Dedifferentiated amniotic fluid mesenchymal stem cell (primary cell): ENCODE measurements at regions not wholly inside any gene's neighbourhood (a gene's known extent, or its start where the extent isn't known, plus 50 kb on each side); places are given as distances from the start of the nearest gene placed in this dataset.

Experiments
- DNase-seq: peaks from one replicate; pipeline ENCODE4 v3.0.0-alpha.2; 2016; ENCODE audit errors: extremely low spot score

DNA sequence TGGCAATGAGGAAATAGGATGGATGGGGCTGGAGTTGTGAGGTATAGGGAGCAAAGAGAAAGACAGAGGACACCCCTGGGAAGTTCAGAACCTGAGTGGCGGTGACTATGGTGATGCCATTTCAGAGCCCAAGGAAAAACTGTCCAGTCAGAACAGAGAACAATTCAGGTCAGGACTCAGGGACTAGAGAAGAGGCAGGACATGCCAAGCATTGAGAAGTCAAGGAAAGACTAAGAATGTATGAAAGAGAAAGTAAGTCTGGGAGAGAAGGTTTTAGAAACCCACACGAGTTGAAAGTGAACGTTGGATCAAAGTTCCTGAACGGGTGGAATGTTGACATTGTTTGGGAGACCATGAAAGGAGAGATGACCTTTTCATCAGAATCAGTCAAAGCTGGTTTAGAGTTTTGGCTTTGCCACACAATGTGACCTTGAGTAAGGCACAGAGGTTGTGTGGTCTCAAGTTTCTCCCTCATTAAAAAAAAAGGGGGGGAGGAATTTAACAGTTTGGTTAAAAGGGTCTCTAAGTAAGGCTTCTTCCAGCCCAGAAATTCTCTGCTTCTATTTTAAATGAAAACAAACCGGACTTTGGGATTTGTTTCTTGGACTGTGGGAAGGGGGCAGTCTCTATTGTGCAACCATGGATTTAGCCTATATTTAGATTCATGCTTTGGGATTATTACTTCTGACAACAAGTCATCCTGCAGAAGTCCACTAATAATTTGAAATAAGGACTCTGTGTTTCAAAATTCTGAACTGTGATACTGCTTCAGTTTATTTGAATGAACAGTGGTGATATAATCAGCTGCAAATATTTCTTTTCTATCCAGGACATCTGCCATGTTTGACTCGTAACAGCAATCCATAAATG, 315.9 kb upstream of the TBL1XR1 start:
- no peak for DNase-seq

DNA sequence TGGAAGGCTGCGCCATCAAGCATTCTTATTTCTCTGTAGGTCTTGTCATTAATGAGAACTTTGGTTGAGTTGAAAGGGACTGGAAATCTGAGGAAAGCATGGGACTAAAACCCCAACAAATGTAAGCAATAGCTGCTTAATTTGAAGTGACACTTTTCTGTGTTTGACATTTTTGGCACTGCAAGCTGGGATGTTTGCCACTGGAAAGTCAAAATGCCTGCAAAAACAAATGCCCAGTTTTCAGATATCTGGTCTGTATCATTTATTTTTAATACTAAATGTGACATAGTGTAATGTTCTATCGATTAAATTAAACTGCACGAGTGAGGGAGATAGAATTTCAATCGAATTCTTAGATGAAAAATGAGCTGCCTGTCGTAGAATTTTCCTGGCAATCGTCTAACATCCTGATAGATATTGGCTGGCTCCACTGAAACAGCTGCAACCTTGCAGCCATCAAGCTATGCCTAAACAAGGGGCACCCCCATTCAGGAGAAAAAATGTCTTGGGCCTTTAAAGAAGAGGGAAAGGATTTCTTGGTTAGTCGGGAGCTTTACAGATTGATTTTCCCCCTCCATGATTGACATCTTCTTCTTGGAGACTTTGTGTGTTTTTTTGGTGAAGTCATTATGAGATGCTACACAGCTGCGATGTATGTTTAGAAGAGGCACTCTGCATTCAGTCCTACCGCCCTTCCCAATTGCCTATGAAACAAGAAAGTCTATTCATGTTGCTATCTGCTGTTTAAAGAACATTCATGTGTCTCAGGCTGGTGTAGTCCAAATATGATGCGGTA, 316.7 kb upstream of the TBL1XR1 start:
- DNase-seq: no peak

DNA sequence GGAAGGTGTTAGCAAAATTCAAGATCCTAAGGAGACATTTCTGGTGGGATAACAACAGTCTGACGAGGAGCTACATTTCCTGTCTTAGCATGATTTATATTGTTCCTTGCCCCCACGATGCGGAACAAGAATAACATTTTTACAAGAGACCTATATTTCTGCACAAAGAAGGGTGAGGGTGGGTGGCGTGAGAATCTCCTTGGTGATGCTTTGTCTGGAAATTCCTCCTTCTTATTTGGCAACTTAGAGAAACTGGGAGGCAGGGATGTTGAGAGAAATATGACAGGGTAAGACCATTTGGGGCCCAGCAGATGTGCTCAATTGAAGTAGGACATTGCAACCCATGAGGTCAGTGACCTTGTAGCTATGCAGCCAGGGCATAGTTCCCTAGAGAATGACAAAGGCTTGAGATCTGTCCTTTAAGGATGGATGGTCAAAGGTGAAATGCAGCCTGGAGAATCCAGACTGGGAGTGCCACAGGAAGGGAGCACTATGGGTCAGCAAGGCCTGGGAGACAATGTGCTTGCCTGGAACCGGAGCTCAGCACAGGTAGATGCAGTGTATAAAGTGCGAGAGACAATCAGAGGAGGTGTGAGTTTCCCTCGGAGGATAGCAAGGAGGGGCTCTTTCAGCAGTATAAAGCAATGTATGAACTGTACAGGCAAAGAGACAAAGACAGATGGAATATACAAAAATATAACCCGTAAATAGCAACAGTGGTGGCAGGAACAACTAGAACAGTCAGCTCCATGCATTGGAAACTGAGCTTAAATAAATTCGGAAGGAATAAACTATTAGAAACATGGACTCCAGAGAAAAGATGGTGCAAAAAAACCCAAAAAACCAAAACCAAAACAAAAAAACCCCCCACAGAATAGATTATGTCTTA, 317.6 kb upstream of the TBL1XR1 start:
- no peak for DNase-seq

DNA sequence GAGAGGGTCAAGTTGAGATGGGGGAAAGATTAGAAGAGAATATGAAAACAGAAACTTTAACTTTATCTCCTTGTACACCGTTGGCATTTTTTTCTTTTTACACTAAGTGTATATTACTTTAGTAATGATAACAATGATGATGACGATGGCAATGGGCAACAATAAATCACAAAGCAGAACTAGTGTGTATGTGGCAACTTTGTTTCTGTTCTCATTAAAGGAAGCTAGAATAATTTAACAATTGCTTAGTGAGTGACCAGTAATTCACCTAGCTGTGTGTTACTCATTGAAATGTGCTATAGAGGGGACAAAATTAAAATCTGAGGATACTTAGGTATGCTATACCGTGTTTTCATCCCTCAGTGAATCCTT, 318.5 kb upstream of the TBL1XR1 start:
- no peak for DNase-seq

DNA sequence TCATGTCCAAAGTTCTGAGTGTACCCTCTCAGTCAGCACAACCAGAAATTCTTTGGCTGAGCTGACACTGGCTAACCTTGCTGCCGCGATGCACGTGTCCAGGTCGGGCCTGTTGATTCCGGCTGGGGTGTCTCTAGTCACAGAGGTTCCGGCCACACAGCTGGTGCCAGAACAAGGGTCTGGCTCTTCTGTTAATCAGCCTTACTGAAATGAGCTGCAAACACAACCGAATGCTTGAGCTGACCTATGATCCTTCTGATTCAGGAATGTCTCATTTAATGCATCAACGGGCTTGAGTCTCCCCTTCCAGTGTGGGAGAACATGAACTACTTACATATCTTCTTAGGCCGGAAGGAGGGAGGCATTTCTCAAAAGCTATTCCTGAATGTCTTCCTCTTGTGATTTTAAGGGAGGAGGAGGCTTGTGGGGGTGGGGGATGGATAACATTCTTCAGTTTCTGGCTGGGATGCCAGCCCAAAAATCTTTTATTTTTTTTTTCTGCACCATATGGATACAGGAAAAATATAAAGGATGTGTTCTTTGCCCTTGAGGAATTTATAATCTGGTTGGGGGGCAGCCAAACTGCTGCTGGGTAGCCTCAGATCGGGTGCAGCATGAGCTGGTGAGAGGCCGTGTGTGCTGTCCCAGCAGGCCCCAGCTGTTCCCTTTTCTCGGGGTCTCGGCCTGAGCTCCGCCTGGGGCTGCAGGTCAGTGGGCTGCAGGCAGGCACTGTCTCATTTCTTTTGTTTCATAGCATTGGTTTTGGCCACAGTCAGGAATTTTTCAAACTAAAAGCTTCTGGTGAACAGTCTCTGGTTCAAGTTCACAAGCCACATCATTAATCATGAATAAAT, 319.1 kb upstream of the TBL1XR1 start:
- DNase-seq: peak; percentile 93

DNA sequence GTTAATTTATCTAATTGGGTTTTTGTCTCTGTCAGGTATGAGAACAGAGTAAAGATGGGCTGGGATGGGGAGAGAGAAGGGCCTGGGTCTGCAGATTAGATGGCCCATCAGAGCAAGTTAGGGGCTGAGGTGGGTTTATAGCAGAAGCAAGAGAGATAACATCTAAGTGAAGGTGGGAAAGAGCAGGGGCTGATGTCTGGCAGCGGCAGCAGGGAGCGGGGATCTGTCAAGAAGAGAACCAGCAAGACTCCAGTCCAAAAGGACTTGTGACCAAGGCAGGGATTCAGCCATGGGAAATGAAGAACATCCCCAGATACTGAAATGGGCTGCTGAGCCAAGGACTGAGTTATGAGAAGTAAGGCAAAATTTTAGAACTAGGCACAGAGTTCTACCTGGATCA, 320.6 kb upstream of the TBL1XR1 start:
- DNase-seq: no peak

DNA sequence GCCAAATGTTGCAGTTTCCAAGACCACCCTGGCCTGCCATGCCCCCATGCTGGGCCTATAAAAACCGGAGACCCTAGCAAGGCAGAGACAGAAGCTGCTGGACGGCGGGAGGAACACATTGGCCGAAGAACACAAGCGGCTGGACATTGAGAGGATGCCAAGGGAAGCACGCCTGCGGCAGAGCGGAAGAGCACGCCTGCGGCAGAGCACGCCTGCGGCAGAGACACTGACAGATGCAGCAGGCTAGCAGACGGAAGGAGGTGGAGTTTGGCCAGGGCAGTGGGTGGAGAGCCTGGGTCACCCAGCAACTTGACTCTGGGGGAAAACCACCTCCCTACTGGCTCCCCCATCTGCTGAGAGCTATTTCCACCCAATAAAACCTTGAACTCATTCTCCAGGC, 322.3 kb upstream of the TBL1XR1 start:
- DNase-seq: no peak

DNA sequence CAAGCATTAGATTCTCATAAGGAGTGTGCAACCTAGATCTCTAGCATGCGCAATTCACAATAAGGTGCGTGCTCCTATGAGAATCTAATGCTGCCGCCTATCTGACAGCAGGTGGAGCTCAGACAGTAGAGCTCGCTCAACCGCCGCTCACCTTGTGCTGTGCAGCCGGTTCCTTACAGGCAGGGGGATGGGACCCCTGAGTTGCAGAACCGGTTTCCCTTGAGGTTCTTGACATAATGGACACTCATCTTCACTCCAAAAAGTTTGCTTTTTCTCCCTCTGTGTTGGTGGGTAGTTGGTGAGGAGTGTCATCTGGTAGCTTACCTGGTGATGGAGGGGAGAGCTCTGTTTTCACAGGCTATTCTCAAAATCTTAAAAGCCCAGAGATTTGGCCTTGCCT, 324.0 kb upstream of the TBL1XR1 start:
- no peak for DNase-seq

DNA sequence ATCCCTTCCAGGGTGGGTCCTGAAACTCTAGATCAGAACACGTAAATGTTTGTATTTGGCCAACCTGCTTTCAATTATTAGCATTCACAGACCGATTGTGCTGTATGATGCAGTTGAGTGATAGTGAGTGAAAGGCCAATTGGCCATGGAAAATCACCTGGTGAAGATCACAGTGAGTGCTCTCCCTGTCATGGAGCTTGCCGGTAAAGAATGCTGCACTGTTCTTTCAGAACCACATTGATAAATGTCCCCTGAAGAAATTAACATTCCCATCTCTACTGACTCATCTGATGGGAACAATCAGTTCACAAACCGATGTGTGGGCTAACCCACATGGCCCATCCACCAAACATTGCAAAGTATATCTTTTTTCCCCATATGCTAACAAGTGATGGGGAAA, 324.8 kb upstream of the TBL1XR1 start:
- no peak for DNase-seq

DNA sequence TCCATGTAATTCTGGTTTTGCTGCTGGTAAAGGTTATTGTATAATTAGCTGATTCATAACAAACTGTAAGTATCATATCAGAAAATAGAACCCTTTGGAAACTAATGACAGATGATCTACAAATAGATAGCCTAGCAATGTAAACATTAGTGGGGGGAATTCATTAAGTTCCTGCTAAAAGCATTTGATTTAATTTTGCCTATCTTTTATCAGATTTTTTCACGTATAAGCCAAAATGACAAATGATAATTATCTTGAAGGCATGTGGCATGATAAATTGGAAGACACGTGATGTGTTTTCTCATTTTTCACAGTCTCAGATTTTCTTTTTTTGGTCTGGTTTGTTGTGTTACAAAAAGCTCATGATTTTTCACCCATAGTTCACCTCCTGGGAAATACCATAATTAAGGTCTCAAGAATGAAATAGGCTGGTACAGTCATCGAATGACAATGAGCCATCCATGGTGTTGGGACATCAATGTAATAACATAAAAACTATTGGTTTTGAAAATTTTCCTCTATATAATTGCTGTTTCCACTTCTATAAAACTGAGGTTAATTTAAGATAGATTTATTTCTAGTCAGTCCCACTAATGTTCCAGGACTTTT, 325.9 kb upstream of the TBL1XR1 start:
- no peak for DNase-seq

DNA sequence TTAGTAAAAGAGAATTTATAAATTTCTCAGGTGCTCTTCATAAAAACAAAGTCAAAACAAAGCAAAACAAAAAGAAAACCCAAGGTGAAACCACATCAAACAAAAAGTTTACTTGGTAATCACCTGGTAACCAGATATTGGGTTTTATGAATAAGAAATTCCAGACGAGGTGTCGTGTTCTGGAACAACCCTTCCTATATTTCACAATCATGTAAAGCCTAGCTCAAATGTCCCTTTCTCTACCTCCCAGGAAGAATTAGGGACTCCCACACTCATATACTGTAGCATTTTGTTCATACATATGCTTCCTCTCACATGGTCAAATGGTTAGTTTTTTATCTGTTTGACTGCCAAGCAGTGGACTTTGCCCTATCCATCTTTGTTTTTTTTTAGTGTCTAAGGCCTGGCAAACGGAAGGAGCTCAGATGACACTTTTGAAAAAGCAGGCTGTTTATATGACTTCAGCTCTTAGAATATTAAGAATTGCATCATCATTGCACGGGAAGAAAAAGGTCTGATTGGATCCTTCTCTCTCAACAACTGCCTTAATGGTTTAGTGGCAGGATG, 326.7 kb upstream of the TBL1XR1 start:
- DNase-seq: no peak

DNA sequence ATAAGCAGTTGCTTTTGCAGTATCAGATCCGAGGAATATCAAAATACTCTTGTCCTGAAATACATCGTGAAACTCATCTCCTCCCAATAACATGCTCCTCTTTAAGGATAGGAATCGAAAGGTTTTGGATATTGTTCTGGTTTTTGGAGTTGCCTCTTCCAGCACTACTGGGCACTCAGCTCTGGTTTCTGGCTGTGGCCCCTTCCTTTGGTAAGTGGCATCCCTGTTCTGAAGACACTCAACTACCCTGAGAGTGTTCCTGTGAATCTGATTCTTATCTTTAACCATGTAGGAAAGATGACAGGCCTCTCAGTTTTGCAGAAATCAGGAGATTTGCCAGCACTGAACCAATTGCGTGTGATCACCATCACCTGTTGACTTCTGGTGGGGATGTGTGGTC, 327.5 kb upstream of the TBL1XR1 start:
- no peak for DNase-seq

DNA sequence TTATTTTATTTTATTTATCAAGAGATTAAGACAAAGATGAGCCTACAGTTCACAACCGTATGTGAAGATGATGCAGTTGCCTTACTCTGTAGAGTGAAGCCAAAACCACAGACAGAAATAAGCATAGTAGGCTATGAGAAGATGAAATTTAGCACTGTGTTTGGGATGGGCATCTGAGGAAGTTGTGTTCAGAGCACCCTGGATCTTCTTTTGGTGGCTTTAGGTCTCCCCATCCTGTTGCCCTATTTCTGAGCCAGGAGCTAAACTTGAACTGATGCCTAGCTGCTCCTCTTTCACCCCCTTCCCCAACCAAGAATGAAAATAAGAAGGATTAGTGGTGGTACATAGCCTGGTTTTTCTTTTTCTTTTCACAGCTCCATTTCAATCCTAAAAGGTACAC, 328.1 kb upstream of the TBL1XR1 start:
- no peak for DNase-seq

DNA sequence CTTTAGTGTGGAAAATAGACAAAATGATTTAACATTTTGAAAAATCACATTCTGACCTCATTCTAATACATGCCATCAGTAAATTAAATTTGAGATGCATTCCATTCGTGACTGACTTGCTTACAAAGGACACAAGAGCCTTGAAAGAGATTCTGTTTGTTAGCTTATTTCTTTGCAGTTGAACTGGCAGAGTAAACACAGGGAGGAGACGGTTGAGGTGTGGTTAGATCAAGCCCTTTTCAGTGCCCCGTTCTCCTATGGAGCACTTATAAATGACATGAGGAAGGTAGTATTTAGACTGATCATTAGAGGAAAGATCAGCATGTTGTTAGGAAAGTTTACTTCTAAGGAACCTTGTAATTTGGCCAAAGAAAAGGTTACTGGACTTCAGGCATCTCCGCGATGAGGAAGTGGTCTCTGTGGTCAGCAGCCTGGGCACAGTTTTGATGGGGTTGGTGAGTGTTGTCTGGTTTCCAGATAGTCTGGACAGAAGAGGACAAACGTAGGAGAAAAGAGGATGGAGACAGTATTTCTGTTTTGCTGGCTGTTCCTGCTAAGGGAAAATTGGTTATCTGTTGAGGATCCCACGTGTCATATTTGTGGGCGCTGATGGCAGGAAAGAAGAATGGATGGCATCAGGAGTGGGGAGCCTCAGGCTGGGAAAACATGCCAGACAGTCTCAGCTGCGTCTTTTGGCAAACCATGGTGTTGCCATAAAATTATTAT, 328.9 kb upstream of the TBL1XR1 start:
- DNase-seq: peak; percentile 70

DNA sequence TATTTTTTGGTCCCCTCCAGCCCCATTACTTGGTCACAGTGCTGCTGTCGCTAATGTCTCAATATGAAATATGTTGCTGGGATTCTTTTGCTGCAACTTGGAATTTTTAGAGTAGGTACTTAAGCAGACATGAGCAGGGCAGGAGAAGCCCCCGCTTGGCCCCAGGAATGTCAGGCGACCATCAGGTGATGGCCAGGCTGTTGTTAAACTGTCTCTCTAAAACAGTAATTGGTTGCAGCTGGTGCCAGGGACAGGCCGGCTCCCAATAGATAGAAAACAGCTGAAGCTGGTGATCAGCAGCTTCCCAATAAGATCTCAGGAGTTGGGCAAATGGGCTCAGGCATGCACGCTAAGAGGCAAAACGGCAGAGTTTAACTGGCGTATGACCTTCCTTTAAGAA, 329.9 kb upstream of the TBL1XR1 start:
- no peak for DNase-seq

DNA sequence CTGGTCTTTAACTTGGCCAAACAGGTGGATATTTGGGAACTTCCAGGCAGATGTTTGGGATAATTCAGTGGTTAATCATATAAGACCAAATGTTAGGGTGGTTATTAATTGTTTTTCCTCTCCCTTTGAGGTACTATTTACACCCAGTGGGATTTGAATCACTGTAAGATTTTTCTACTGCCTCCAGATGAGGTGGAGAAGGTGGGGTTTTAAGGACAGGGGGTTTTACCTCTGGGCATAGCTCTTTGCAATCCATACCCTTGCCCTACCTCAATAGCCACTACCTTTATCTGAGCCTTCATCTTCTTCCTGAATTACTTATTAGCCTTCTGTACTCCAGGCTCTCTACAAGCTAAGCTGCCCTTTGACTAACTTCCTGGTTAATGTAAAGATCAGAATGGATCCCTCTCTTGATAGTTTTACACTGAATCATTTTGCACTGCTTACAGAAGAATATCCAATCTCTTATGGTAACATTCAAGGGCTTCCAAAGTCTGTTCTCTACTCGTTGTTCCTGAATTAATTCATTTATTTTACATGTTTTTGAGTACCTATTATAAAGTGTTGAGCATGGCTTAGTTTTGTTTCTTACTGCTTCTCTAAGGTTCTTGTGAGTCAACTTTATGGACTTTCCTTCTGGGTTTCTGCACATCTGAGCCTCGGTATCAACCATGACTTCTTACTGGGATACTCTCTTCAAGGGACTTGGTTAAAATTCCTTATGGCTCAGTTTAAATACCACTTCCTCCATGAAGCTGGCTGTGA, 331.2 kb upstream of the TBL1XR1 start:
- no peak for DNase-seq

DNA sequence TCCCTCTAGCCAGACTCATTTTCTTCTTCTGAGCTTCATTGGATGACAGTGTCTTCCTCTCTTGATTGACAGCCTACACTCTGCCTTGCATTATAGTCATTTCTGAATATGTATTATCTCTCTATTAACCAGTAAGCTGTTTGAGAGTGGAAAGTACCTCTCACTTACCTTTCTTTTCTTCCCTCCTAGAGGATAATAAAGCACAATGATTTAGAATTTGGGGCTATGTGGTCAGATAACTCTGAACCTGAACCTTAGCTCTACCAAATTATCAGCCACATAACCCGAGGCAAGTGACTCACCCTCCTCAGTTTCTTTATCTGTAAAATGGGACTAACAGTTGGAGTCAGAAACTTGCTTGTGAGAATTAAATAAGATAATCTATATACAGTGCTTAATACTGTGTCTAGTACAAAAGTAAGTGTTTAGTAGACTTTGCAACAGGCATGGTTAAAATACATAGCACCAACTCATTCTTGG, 331.8 kb upstream of the TBL1XR1 start:
- no peak for DNase-seq

DNA sequence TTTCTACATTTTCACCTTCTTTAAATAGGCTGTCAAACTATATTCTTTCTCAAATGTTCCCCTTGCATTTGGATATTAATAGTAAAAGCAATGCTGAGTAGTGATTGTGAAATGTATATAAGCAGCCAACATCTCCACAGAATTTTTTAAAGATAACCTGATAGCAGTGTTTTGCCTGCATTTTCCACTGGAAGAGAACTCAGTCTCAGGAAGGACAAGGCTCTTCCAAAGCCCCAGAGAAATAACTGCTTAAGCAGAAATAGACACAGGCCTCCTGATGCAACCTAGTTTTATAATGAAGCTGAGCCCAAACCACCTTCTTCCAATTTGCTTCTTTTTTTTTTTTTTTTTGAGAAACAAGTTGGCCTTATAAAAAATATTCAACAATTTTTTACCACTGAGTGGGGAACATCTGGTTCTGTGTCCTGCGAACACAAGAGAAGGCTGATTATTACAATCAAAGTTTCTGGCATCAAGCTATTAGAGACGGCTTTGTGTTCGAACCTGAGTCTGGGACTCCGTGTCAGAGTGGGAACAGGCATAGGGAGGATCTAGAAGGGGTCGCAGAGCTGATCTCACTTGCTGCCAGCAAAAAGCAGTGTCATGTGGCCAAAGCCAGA, 332.5 kb upstream of the TBL1XR1 start:
- peak; percentile 61 for DNase-seq
